BLaER1 treated with 17β-estradiol and CSF1 and Interleukin-3, amounts not matched to agents 10 nM and 100 nM (cell line): ENCODE measurements at regions not wholly inside any gene's neighbourhood (a gene's known extent, or its start where the extent isn't known, plus 50 kb on each side); places are given as distances from the start of the nearest gene placed in this dataset.

Experiments used
- H3K27ac ChIP-seq, 11 experiments: shearing (Covaris generic); formaldehyde crosslinking; 2 replicates each; pipeline ENCODE4 v1.8.1; 2022
- H3K27me3 ChIP-seq, 11 experiments: shearing (Covaris generic); formaldehyde crosslinking; 2 replicates each; pipeline ENCODE4 v1.8.1; 2022
- H3K36me3 ChIP-seq, 11 experiments: shearing (Covaris generic); formaldehyde crosslinking; 2 replicates each; pipeline ENCODE4 v1.8.1; 2022
- H3K4me1 ChIP-seq, 10 experiments: shearing (Covaris generic); formaldehyde crosslinking; 2 replicates each; pipeline ENCODE4 v1.8.1; 2022
- H3K4me2 ChIP-seq, 11 experiments: shearing (Covaris generic); formaldehyde crosslinking; 2 replicates each; pipeline ENCODE4 v1.8.1; 2022
- H3K4me3 ChIP-seq, 10 experiments: shearing (Covaris generic); formaldehyde crosslinking; 2 replicates each; pipeline ENCODE4 v1.8.1; 2022
- H3K9ac ChIP-seq, 11 experiments: shearing (Covaris generic); formaldehyde crosslinking; 2 replicates each; pipeline ENCODE4 v1.8.1; 2022
- H3K9me3 ChIP-seq, 11 experiments: shearing (Covaris generic); formaldehyde crosslinking; replicated peaks in 1 of 11; 2 replicates each; pipeline ENCODE4 v1.8.1; 2022
- H4K20me1 ChIP-seq, 11 experiments: shearing (Covaris generic); formaldehyde crosslinking; 2 replicates each; pipeline ENCODE4 v1.8.1; 2022
- Cebpa-rat ChIP-seq, 11 experiments: shearing (Covaris generic); IDR thresholded peaks; 2 replicates each; pipeline ENCODE4 v1.8.1; 2022

DNA sequence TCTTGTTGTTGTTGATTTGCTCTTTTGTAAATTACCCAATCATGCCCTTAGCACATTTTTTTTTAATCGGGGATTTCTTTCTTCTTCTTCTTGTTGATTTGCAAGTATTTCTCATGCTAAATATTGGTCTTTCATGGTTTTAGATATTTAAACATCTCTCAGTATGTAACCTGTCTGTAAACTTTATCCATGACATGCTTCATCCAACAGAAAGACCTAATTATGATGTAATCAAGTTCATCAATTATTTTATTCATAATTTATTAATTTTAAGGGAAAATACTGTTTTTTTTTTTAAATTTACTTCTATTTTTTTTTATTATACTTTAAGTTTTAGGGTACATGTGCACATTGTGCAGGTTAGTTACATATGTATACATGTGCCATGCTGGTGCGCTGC lies 69.8 kb downstream of the TNFSF18 start:
- peaks cover 0 to 10% (median 0%) of the 10 kb centered on the region in 10 experiments; a peak in 3 of 20 replicates for H3K4me1 ChIP-seq

More for the DNA sequence above, 69.8 kb downstream of the TNFSF18 start:
- H3K4me3 ChIP-seq = no peak overlapping the region
- no peaks in the 10 kb centered on the region for H3K9me3 ChIP-seq
- H3K27me3 ChIP-seq = no peaks in the 10 kb centered on the region
- H3K9ac ChIP-seq = no peak overlapping the region
- no peaks in the 10 kb centered on the region for H3K36me3 ChIP-seq
- TF ChIP-seq Cebpa-rat (IDR thresholded peaks at IDR 0.05) = no peak
- H3K27ac ChIP-seq = no peak overlapping the region
- H3K4me2 ChIP-seq = no peak overlapping the region
- H4K20me1 ChIP-seq = no peaks in the 10 kb centered on the region
